HL-60/S4 (cell line): ENCODE measurements at regions not wholly inside any gene's neighbourhood (a gene's known extent, or its start where the extent isn't known, plus 50 kb on each side); places are given as distances from the start of the nearest gene placed in this dataset.

Experiments used
- in situ Hi-C: fragments of 300-500 bp; cut with MboI; formaldehyde crosslinking; loops from 2 replicates; pipeline ENCODE4 v1.14.3; 2022; ENCODE audit warnings: low sequenced_read_pairs

GRCh38 chr2:166568409-166568808, 74.4 kb upstream of the SCN7A start:
- in situ Hi-C loops = no loop called here

- in situ Hi-C loops = no loop called here
Measured at GRCh38 chr2:166565501-166565900, 71.5 kb upstream of the SCN7A start.

GRCh38 chr2:166563894-166564293, 69.8 kb upstream of the SCN7A start:
- in situ Hi-C loops = no loop called here

- in situ Hi-C loops = no loop called here
Measured at GRCh38 chr2:166560022-166560421, 66.0 kb upstream of the SCN7A start.

- in situ Hi-C loops = no loop called here
Measured at GRCh38 chr2:166550923-166551322, 56.9 kb upstream of the SCN7A start.

- in situ Hi-C loops = loop anchor here (25.0 kb wide), 1 partner anchor 1792 kb away; no protein-coding TSS in a partner anchor
Measured at GRCh38 chr2:166545473-166545872, 51.4 kb upstream of the SCN7A start.
